ENCODE measurements at regions not wholly inside any gene's neighbourhood (a gene's known extent, or its start where the extent isn't known, plus 50 kb on each side); places are given as distances from the start of the nearest gene placed in this dataset.

- Histone ChIP-seq H3K4me1 (no peaks in the 10 kb centered on the region), H3K9me3 (no peaks in the 10 kb centered on the region), H3K4me3 (no peak overlapping the region), H3K27me3 (no peaks in the 10 kb centered on the region), H3K27ac (no peak overlapping the region), H3K36me3 (no peaks in the 10 kb centered on the region)
- intact Hi-C loops (cut with DNase I): no loop called here
- ATAC-seq: no peak
- WGBS (ENCODE audit: insufficient coverage, low coverage, low lambda C conversion rate, missing lambda C conversion rate): 41% methylated on average over 2 of the region's 2 CpGs
- no peak for TF ChIP-seq CTCF (IDR thresholded peaks at IDR 0.05)
- no peak for TF ChIP-seq POLR2A (IDR thresholded peaks at IDR 0.05)
- DNase-seq: no peak
Measured at GRCh38 chr5:84727708-84728107, 343.0 kb upstream of the EDIL3 start.

GRCh38 chr5:84725946-84726570, 341.4 kb upstream of the EDIL3 start:
- ATAC-seq (no peak), DNase-seq (no peak)
- 64% methylated on average over 2 of the region's 2 CpGs for WGBS (ENCODE audit: insufficient coverage, low coverage, low lambda C conversion rate, missing lambda C conversion rate)
- Histone ChIP-seq H3K4me1 (no peaks in the 10 kb centered on the region), H3K9me3 (no peaks in the 10 kb centered on the region), H3K36me3 (no peaks in the 10 kb centered on the region), H3K4me3 (no peak overlapping the region), H3K27ac (no peak overlapping the region), H3K27me3 (no peaks in the 10 kb centered on the region)
- intact Hi-C loops (cut with DNase I): no loop called here
- TF ChIP-seq POLR2A (IDR thresholded peaks at IDR 0.05): no peak
- no peak for TF ChIP-seq CTCF (IDR thresholded peaks at IDR 0.05)

- WGBS (ENCODE audit: insufficient coverage, low coverage, low lambda C conversion rate, missing lambda C conversion rate): 77% methylated on average over 1 of the region's 1 CpG
- Histone ChIP-seq H3K9me3 (no peaks in the 10 kb centered on the region), H3K27me3 (no peaks in the 10 kb centered on the region), H3K36me3 (no peaks in the 10 kb centered on the region), H3K27ac (no peak overlapping the region), H3K4me3 (no peak overlapping the region), H3K4me1 (no peaks in the 10 kb centered on the region)
- TF ChIP-seq CTCF (IDR thresholded peaks at IDR 0.05) (no peak), POLR2A (IDR thresholded peaks at IDR 0.05) (no peak)
- no peak for DNase-seq
- intact Hi-C loops (cut with DNase I): no loop called here
- no peak for ATAC-seq
Measured at GRCh38 chr5:84724683-84725082, 340.0 kb upstream of the EDIL3 start.

GRCh38 chr5:84724181-84724580, 339.5 kb upstream of the EDIL3 start:
- Histone ChIP-seq H3K4me1 (no peaks in the 10 kb centered on the region), H3K27me3 (no peaks in the 10 kb centered on the region), H3K36me3 (no peaks in the 10 kb centered on the region), H3K27ac (no peak overlapping the region), H3K9me3 (no peaks in the 10 kb centered on the region), H3K4me3 (no peak overlapping the region)
- intact Hi-C loops (cut with DNase I): no loop called here
- 74% methylated on average over 3 of the region's 3 CpGs for WGBS (ENCODE audit: insufficient coverage, low coverage, low lambda C conversion rate, missing lambda C conversion rate)
- no peak for DNase-seq
- ATAC-seq: no peak
- TF ChIP-seq POLR2A (IDR thresholded peaks at IDR 0.05) (no peak), CTCF (IDR thresholded peaks at IDR 0.05) (no peak)

GRCh38 chr5:84718377-84718776, 333.7 kb upstream of the EDIL3 start:
- Histone ChIP-seq H3K27ac (no peak overlapping the region), H3K27me3 (no peaks in the 10 kb centered on the region), H3K4me1 (no peaks in the 10 kb centered on the region), H3K36me3 (no peaks in the 10 kb centered on the region), H3K4me3 (no peak overlapping the region), H3K9me3 (no peaks in the 10 kb centered on the region)
- 38% methylated on average over 3 of the region's 3 CpGs for WGBS (ENCODE audit: insufficient coverage, low coverage, low lambda C conversion rate, missing lambda C conversion rate)
- DNase-seq (no peak), ATAC-seq (no peak)
- TF ChIP-seq CTCF (IDR thresholded peaks at IDR 0.05) (no peak), POLR2A (IDR thresholded peaks at IDR 0.05) (no peak)
- intact Hi-C loops (cut with DNase I): no loop called here
